Fibroblast of villous mesenchyme (primary cell): ENCODE measurements at regions not wholly inside any gene's neighbourhood (a gene's known extent, or its start where the extent isn't known, plus 50 kb on each side); places are given as distances from the start of the nearest gene placed in this dataset. TPM values are rescaled to one million over a fixed set of nuclear protein-coding genes. Genes with fewer than 3 reads are reported as not detected.
"Not testable (repeated sequence)": the region's sequence is repeated elsewhere in the genome, so short reads cannot be mapped to it uniquely, and the experiment has no call there.

Source experiments
- DNase-seq: peaks from one replicate; pipeline ENCODE4 v3.0.0-alpha.2; 2010; ENCODE audit warnings: low read depth
- H3K4me3 ChIP-seq: 2 replicates; pipeline ENCODE4 v1.5.1; 2011; ENCODE audit warnings: low read depth, mild to moderate bottlenecking, low read length
- CTCF ChIP-seq: IDR thresholded peaks from 2 replicates; pipeline ENCODE4 v1.5.1; 2012; ENCODE audit warnings: low read depth, mild to moderate bottlenecking, low read length; ENCODE audit not compliant: insufficient read depth
- small RNA-seq: library from RNA; depleted of rRNA; stranded (forward); fragments of <200 nt; gene quantifications from one replicate; pipeline ENCODE3, GENCODE V24; 2012

GRCh38 chr2:167331636-167332232 lies 443.5 kb downstream of the XIRP2 start:
- no peak for TF ChIP-seq CTCF
- no peak overlapping the region for H3K4me3 ChIP-seq
- DNase-seq: no peak

GRCh38 chr2:167328808-167329207 lies 440.5 kb downstream of the XIRP2 start:
- DNase-seq, H3K4me3 ChIP-seq: not testable (repeated sequence)

- no peak for DNase-seq
- TF ChIP-seq CTCF: no peak
- H3K4me3 ChIP-seq: no peak overlapping the region
Measured at GRCh38 chr2:167322795-167323194, 434.5 kb downstream of the XIRP2 start.

- no peak overlapping the region for H3K4me3 ChIP-seq
- no peak for DNase-seq
- TF ChIP-seq CTCF: no peak
Measured at GRCh38 chr2:167318581-167318980, 430.3 kb downstream of the XIRP2 start.

GRCh38 chr2:167310442-167310841 lies 422.2 kb downstream of the XIRP2 start:
- H3K4me3 ChIP-seq: no peak overlapping the region
- DNase-seq: no peak
- no peak for TF ChIP-seq CTCF

Small RNA genes lying in the stretch of these regions (small RNA-seq; reads per million reads assigned to genes)
- not detected for gene RNU7-148P
